ENCODE measurements at regions not wholly inside any gene's neighbourhood (a gene's known extent, or its start where the extent isn't known, plus 50 kb on each side); places are given as distances from the start of the nearest gene placed in this dataset.

GRCh38 chr11:115761817-115762216, 257.6 kb upstream of the CADM1 start:
- H3K9ac ChIP-seq (ENCODE audit: extremely low read depth, low read length, poor library complexity, severe bottlenecking): no peak overlapping the region
- no peak for DNase-seq
- Mint-ChIP-seq H3K4me3 (no peak overlapping the region), H3K4me1 (no peaks in the 10 kb centered on the region), H3K27ac (no peak overlapping the region), H3K27me3 (ENCODE audit: insufficient read depth) (peaks cover 57% of the 10 kb centered on the region), H3K9me3 (no peaks in the 10 kb centered on the region), H3K36me3 (ENCODE audit: low read depth) (no peaks in the 10 kb centered on the region)
- H3K27ac ChIP-seq (ENCODE audit: low read depth, low read length): no peak overlapping the region
- no peak overlapping the region for H3K4me3 ChIP-seq (ENCODE audit: low read length)
- H3K4me1 ChIP-seq (ENCODE audit: control insufficient read depth, insufficient read depth, low read length): no peaks in the 10 kb centered on the region
- H3K27me3 ChIP-seq (ENCODE audit: control insufficient read depth, insufficient read depth, low read length, poor library complexity, severe bottlenecking): peaks cover 91% of the 10 kb centered on the region
- WGBS, 2 experiments (ENCODE audit: insufficient coverage in 1 of 2, insufficient read length in 1 of 2): 81 to 92% methylated on average over 1 of the region's 1 CpG
- TF ChIP-seq CTCF (conservative IDR thresholded peaks at IDR 0.05): peak; percentile 57
- no peaks in the 10 kb centered on the region for H3K36me3 ChIP-seq (ENCODE audit: control insufficient read depth, insufficient read depth, low read length)
- no peaks in the 10 kb centered on the region for H3K9me3 ChIP-seq (ENCODE audit: control insufficient read depth, low read length)

GRCh38 chr11:115761348-115761747, 257.1 kb upstream of the CADM1 start:
- H3K4me1 Mint-ChIP-seq: no peaks in the 10 kb centered on the region
- Histone ChIP-seq H3K9ac (ENCODE audit: extremely low read depth, low read length, poor library complexity, severe bottlenecking) (no peak overlapping the region), H3K4me3 (ENCODE audit: low read length) (no peak overlapping the region), H3K9me3 (ENCODE audit: control insufficient read depth, low read length) (no peaks in the 10 kb centered on the region), H3K27me3 (ENCODE audit: control insufficient read depth, insufficient read depth, low read length, poor library complexity, severe bottlenecking) (peaks cover 92% of the 10 kb centered on the region), H3K27ac (ENCODE audit: low read depth, low read length) (peak overlapping the region; percentile 44), H3K4me1 (ENCODE audit: control insufficient read depth, insufficient read depth, low read length) (no peaks in the 10 kb centered on the region), H3K36me3 (ENCODE audit: control insufficient read depth, insufficient read depth, low read length) (no peaks in the 10 kb centered on the region)
- H3K36me3 Mint-ChIP-seq (ENCODE audit: low read depth): no peaks in the 10 kb centered on the region
- DNase-seq: no peak
- peaks cover 62% of the 10 kb centered on the region for H3K27me3 Mint-ChIP-seq (ENCODE audit: insufficient read depth)
- WGBS, 2 experiments (ENCODE audit: insufficient coverage in 1 of 2, insufficient read length in 1 of 2): 88% methylated on average over 1 of the region's 1 CpG; no CpG with 5 or more reads in 1 of the 2 experiments
- no peaks in the 10 kb centered on the region for H3K9me3 Mint-ChIP-seq
- no peak overlapping the region for H3K4me3 Mint-ChIP-seq
- no peak overlapping the region for H3K27ac Mint-ChIP-seq
- no peak for TF ChIP-seq CTCF (conservative IDR thresholded peaks at IDR 0.05)

- H3K4me3 Mint-ChIP-seq: peak overlapping the region; percentile 60
- H3K27me3 Mint-ChIP-seq (ENCODE audit: insufficient read depth): peaks cover 65% of the 10 kb centered on the region
- Histone ChIP-seq H3K27ac (ENCODE audit: low read depth, low read length) (peak overlapping the region; percentile 44), H3K36me3 (ENCODE audit: control insufficient read depth, insufficient read depth, low read length) (no peaks in the 10 kb centered on the region), H3K4me3 (ENCODE audit: low read length) (peak overlapping the region; percentile 71), H3K9ac (ENCODE audit: extremely low read depth, low read length, poor library complexity, severe bottlenecking) (no peak overlapping the region), H3K9me3 (ENCODE audit: control insufficient read depth, low read length) (no peaks in the 10 kb centered on the region), H3K27me3 (ENCODE audit: control insufficient read depth, insufficient read depth, low read length, poor library complexity, severe bottlenecking) (peaks cover 87% of the 10 kb centered on the region), H3K4me1 (ENCODE audit: control insufficient read depth, insufficient read depth, low read length) (no peaks in the 10 kb centered on the region)
- no peak overlapping the region for H3K27ac Mint-ChIP-seq
- no peaks in the 10 kb centered on the region for H3K9me3 Mint-ChIP-seq
- DNase-seq: peak; percentile 60
- H3K36me3 Mint-ChIP-seq (ENCODE audit: low read depth): no peaks in the 10 kb centered on the region
- no peak for TF ChIP-seq CTCF (conservative IDR thresholded peaks at IDR 0.05)
- no peaks in the 10 kb centered on the region for H3K4me1 Mint-ChIP-seq
- 43 to 53% methylated on average over 13 to 19 of the region's 19 CpGs for WGBS, 2 experiments (ENCODE audit: insufficient coverage in 1 of 2, insufficient read length in 1 of 2)
Measured at GRCh38 chr11:115760461-115761320, 256.5 kb upstream of the CADM1 start.

Measured in endodermal cell (in vitro differentiated cells).